Common myeloid progenitor, CD34-positive (primary cell): ENCODE measurements at regions not wholly inside any gene's neighbourhood (a gene's known extent, or its start where the extent isn't known, plus 50 kb on each side); places are given as distances from the start of the nearest gene placed in this dataset.
A peak's percentile ranks its signal among the peaks of the same experiment; 100 is the strongest.

Experiments used
- CTCF ChIA-PET: fragments of 350-600 bp; sonication (Branson Sonifier 250); formaldehyde crosslinking; loops from one replicate; lab custom pipeline; 2021; ENCODE audit warnings: antibody characterized with exemption; lab: Charles Lee
- POLR2A ChIA-PET: fragments of 350-600 bp; sonication (Branson Sonifier 250); formaldehyde crosslinking; loops from one replicate; lab custom pipeline; 2021; ENCODE audit warnings: antibody characterized with exemption; lab: Charles Lee
- DNase-seq, 3 donors: peaks; one replicate each; pipeline versions ENCODE4 v3.0.0 to v3.0.0-alpha.2; 2013
- H3K27ac ChIP-seq, 2 experiments: 1 replicate in 1 of 2; 2 replicates in 1 of 2; pipeline ENCODE4 v1.7.0; 2013; ENCODE audit warnings: inconsistent platforms in 2 of 2, low read length in 2 of 2, mild to moderate bottlenecking in 2 of 2, low read depth in 1 of 2, moderate library complexity in 1 of 2; ENCODE audit not compliant: severe bottlenecking in 2 of 2, insufficient read depth in 1 of 2, poor library complexity in 1 of 2
- H3K27me3 ChIP-seq, 5 experiments: replicated peaks in 2 of 5; 1 replicate in 3 of 5; 2 replicates in 2 of 5; pipeline versions ENCODE4 v1.6.1 to v1.7.0; 2013; ENCODE audit warnings: low read length in 4 of 5, mild to moderate bottlenecking in 2 of 5, moderate library complexity in 2 of 5, inconsistent platforms in 1 of 5; ENCODE audit not compliant: insufficient read depth in 5 of 5, control insufficient read depth in 4 of 5
- H3K36me3 ChIP-seq, 4 experiments: 1 replicate in 2 of 4; 2 replicates in 2 of 4; pipeline versions ENCODE4 v1.6.1 to v1.7.0; 2013; ENCODE audit warnings: low read length in 3 of 4, control low read depth in 1 of 4, mild to moderate bottlenecking in 1 of 4; ENCODE audit not compliant: control insufficient read depth in 4 of 4, insufficient read depth in 4 of 4
- H3K4me1 ChIP-seq, 4 experiments: 1 replicate in 3 of 4; 2 replicates in 1 of 4; pipeline versions ENCODE4 v1.6.1 to v1.7.1; 2013; ENCODE audit warnings: low read length in 3 of 4, mild to moderate bottlenecking in 3 of 4, control low read depth in 1 of 4, inconsistent platforms in 1 of 4, moderate library complexity in 1 of 4; ENCODE audit not compliant: control insufficient read depth in 4 of 4, insufficient read depth in 4 of 4; ENCODE audit errors: control extremely low read depth in 1 of 4
- H3K4me3 ChIP-seq, 7 experiments: 1 replicate in 4 of 7; 2 replicates in 3 of 7; pipeline versions ENCODE4 v1.5.1 to v1.7.0; 2013; ENCODE audit warnings: mild to moderate bottlenecking in 7 of 7, low read length in 6 of 7, moderate library complexity in 6 of 7, inconsistent platforms in 2 of 7, low read depth in 2 of 7, control low read depth in 1 of 7; ENCODE audit not compliant: insufficient read depth in 4 of 7, control insufficient read depth in 1 of 7; ENCODE audit errors: extremely low read depth in 1 of 7
- H3K9me3 ChIP-seq, 5 experiments: 1 replicate in 4 of 5; 2 replicates in 1 of 5; pipeline versions ENCODE4 v1.6.1 to v1.7.1; 2013; ENCODE audit warnings: low read length in 4 of 5, mild to moderate bottlenecking in 2 of 5, inconsistent platforms in 1 of 5, low read depth in 1 of 5, moderate library complexity in 1 of 5; ENCODE audit not compliant: control insufficient read depth in 4 of 5, insufficient read depth in 2 of 5; ENCODE audit errors: control extremely low read depth in 1 of 5
- WGBS: methylation state at CpG from one replicate; pipeline ENCODE4 v1.1.5; 2013; ENCODE audit not compliant: insufficient coverage; 5-methylcytosine and 5-hydroxymethylcytosine counted together

DNA sequence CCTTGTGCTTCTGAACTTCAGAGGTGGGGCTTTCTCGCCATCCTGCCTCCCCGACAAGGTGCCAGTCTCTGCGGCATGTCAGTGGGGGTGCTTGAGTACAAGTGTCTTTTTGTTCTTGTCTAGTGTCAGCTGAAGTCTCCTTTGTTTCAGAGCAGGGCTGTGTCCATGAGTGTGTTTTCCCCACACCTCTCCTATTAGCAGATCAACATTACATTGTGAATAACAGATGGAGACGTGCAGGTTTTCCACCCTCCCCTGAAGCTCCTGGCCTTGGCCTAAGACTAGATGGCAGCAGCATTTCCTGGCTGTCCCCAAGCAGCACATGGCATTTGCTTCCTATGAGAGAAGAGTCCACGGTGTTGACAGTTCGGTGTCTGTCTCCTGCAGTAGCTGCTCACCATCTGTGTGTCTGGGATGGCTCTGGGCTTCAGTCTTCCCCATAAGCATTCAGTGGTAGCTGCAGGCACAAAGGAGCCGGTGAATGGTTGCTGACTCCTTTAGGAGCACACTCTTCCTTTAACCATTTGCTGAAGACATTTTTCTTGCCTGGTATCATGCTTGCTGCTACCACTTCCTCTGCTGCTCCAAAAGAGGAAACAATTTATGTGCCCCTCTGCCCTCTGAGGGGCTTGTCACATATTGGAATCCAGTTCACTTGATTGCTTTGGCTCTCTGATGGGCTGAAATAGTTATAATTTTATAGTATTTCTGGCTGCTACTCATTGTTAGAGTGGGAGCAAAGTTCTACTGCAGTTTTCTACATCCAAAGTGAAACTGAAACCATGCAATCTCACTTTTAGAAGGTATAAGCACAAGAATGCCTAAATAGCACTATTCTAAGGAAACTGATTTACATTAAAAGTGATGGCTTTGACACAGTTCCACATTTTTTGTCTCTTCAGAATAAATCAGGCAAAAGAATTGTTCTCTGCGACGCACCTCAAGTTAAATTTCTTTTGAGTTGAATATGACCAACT, 913.0 kb downstream of the C6orf118 start:
- CTCF ChIA-PET = interaction anchor here (1.0 kb wide), 1 partner anchor 14 kb away, joined by 3 read pairs; no protein-coding TSS in a partner anchor

DNA sequence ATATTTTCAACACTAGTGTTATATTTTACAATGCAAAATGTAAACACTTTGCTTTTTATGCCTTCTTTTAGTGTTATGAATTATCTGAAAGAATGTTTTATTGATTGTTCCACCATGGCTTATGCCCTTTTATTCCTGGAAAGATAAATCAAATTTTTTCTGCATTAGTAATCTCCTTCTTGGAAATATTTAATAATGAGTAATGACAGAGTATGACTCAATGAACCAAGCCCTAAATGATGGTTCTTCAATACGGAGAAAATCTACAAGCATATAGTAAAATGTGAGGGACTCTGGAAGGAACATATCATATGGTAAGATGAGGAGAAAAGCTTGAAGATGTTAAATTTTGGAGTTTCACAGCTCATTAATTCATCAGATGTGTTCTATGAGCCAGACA, 929.6 kb downstream of the C6orf118 start:
- POLR2A ChIA-PET = interaction anchor here (0.7 kb wide), 1 partner anchor 34 kb away, joined by 3 read pairs; no protein-coding TSS in a partner anchor
- WGBS = 100% methylated on average over 1 of the region's 1 CpG
- peaks cover 0 to 2% (median 0%) of the 10 kb centered on the region in 5 experiments for H3K9me3 ChIP-seq

More for the DNA sequence above, 913.0 kb downstream of the C6orf118 start:
- Histone ChIP-seq H3K4me3 (peak overlapping the region in 4 of 7 experiments; percentile 6 to 59 (median 17)), H3K36me3 (no peaks in the 10 kb centered on the region), H3K4me1 (peaks cover 0 to 9% (median 4%) of the 10 kb centered on the region in 4 experiments), H3K27me3 (no peaks in the 10 kb centered on the region), H3K9me3 (peaks cover 0 to 3% (median 0%) of the 10 kb centered on the region in 5 experiments), H3K27ac (no peak overlapping the region)
- 94% methylated on average over 5 of the region's 9 CpGs for WGBS
- POLR2A ChIA-PET = no interaction called here
- DNase-seq = peak in 2 of 3 donors; percentile 2 to 9

DNA sequence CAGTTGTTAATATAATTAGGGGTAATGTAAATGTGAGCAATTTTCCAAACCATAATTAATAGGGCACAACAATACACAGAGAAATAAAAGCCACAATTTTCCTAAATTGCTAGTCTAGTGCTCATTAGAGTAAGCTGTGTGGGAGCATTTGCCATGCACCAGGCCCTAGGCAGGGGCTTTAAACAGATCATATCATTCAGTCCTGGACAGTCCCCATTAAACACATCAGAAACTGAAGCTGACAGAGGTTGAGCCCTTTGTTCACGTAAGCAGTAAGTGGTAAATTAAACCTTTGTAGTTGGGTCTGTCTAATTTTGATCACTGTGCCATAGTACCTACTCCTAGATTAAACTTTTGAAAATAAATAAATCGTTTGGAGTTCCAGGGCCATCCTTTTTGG, 931.1 kb downstream of the C6orf118 start:
- no peaks in the 10 kb centered on the region for H3K36me3 ChIP-seq
- no CpG with 5 or more reads among the region's 2 CpGs for WGBS
- ChIA-PET POLR2A (no interaction called here), CTCF (no interaction called here)
- H3K27me3 ChIP-seq = no peaks in the 10 kb centered on the region
- no peak overlapping the region for H3K4me3 ChIP-seq
- no peak for DNase-seq
- peaks cover 0 to 3% (median 0%) of the 10 kb centered on the region in 4 experiments for H3K4me1 ChIP-seq
- H3K27ac ChIP-seq = no peak overlapping the region
- H3K9me3 ChIP-seq = peaks cover 0 to 2% (median 0%) of the 10 kb centered on the region in 5 experiments

More for the DNA sequence above, 929.6 kb downstream of the C6orf118 start:
- H3K4me1 ChIP-seq = no peaks in the 10 kb centered on the region
- no peak overlapping the region for H3K27ac ChIP-seq
- H3K4me3 ChIP-seq = no peak overlapping the region
- no peaks in the 10 kb centered on the region for H3K36me3 ChIP-seq
- CTCF ChIA-PET = no interaction called here
- no peak for DNase-seq
- H3K27me3 ChIP-seq = no peaks in the 10 kb centered on the region

DNA sequence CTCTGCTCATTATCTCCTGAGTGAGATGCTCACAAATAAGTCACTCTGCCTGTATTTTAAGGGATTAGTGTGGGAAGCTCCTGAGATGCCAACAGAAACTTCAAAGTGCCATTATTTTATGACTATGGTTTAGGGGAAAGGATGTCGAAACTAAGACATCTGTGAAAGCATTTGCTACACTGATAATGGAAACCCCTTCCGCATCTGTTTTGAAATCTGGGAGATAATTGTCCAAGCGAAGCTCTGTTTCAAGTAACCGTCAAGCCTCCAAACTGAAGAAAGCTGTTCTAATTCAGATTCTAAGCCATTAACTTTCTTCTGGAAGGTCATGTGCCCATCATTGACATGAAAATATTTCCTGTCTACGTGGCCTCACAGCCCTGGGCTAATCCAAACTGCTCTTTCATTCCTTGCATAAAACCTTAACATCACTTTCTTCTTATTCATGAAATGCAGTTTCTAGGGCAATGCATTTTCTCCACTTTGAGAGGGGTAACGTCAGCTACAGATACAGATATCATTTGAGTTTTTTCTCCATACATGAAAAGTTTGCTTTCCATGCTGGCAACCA, 932.0 kb downstream of the C6orf118 start:
- 91% methylated on average over 6 of the region's 6 CpGs for WGBS
- POLR2A ChIA-PET = no interaction called here
- Histone ChIP-seq H3K27ac (no peak overlapping the region), H3K27me3 (no peaks in the 10 kb centered on the region), H3K4me1 (peaks cover 0 to 3% (median 0%) of the 10 kb centered on the region in 4 experiments), H3K4me3 (no peak overlapping the region), H3K9me3 (peaks cover 0 to 2% (median 0%) of the 10 kb centered on the region in 5 experiments), H3K36me3 (no peaks in the 10 kb centered on the region)
- CTCF ChIA-PET = no interaction called here
- no peak for DNase-seq

DNA sequence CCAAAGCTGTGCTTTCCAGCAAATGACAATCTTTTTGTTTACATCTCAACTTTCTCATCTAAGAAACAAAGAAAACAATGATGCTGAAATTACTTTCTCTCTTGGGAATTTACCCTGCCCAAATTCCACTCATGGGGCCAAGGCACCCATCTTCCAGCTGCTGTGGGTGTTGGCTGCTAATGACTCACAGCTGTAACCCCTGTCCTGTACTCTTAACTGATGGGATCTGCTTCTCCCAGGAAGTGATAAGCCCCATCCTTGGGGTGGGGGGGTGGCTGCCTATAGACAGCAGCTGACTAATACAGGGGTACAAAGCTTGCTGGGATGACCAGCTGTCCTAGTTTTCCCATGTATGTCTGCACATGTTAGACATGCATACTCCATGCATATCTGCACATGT, 938.6 kb downstream of the C6orf118 start:
- Histone ChIP-seq H3K27me3 (no peaks in the 10 kb centered on the region), H3K4me1 (peaks cover 0 to 3% (median 0%) of the 10 kb centered on the region in 4 experiments), H3K27ac (no peak overlapping the region), H3K36me3 (no peaks in the 10 kb centered on the region), H3K9me3 (peaks cover 0 to 1% (median 0%) of the 10 kb centered on the region in 5 experiments), H3K4me3 (no peak overlapping the region)
- POLR2A ChIA-PET = no interaction called here
- CTCF ChIA-PET = no interaction called here
- DNase-seq = no peak

DNA sequence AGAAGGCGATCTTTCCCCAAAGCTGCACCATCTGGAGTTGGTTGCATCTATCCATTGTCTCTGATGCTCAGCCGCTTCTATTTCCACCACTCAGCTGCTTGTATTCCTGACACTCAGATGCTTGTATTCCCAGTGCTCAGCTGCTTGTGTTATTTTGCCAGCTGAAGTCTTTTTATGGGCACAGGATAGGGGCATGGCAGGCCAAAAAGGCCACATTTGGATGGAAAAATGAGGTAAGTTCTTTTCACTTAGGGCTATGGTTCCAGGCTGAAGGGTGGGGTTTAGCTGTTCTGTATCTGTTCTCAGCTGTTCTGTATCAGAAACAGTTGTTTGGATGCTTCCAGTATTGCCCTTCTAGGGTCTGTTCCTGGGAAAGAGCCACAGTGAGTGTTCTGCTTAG, 944.9 kb downstream of the QKI start:
- WGBS = 100% methylated on average over 1 of the region's 2 CpGs
- Histone ChIP-seq H3K27ac (no peak overlapping the region), H3K9me3 (peaks cover 0 to 23% (median 4%) of the 10 kb centered on the region in 5 experiments), H3K27me3 (no peaks in the 10 kb centered on the region), H3K4me1 (no peaks in the 10 kb centered on the region), H3K4me3 (no peak overlapping the region), H3K36me3 (no peaks in the 10 kb centered on the region)
- POLR2A ChIA-PET = no interaction called here
- DNase-seq = no peak
- CTCF ChIA-PET = no interaction called here

DNA sequence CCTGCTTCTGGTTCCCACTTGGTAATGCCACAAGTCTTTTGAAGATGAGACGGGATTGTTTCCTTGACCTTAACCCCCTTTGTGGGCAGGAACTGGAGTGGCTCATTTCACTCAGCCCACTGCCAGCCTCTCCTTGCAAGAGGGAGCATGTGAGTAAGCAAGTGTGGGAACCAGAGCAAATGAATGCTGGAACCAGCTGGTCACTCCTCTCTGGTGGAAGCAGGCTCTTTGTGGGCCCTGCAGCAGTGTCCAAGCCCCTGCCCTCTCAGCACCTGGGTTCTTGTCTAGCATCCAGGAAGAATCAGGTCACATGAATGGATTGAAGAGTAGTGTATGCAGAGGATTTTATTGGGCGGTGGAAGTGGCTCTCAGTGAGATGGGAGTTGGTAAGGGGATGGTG, 944.5 kb downstream of the QKI start:
- DNase-seq = no peak
- H3K27me3 ChIP-seq = no peaks in the 10 kb centered on the region
- WGBS = 93% methylated on average over 2 of the region's 2 CpGs
- no peaks in the 10 kb centered on the region for H3K4me1 ChIP-seq
- no peak overlapping the region for H3K4me3 ChIP-seq
- CTCF ChIA-PET = no interaction called here
- H3K36me3 ChIP-seq = no peaks in the 10 kb centered on the region
- peaks cover 0 to 23% (median 4%) of the 10 kb centered on the region in 5 experiments for H3K9me3 ChIP-seq
- POLR2A ChIA-PET = no interaction called here
- H3K27ac ChIP-seq = no peak overlapping the region
